Esophagus muscularis mucosa (tissue), 4 donors: ENCODE measurements at regions not wholly inside any gene's neighbourhood (a gene's known extent, or its start where the extent isn't known, plus 50 kb on each side); places are given as distances from the start of the nearest gene placed in this dataset.

Source experiments
- DNase-seq: peaks from one replicate; pipeline ENCODE4 v3.0.0-alpha.2; 2017; ENCODE audit errors: extremely low spot score
- H3K27ac ChIP-seq, 4 donors: fragments of 200-600 bp; sonication (generic); replicated peaks in 1 of 4; 1 replicate in 3 of 4; 2 replicates in 1 of 4; pipeline ENCODE4 v1.5.1; 2016 to 2019; ENCODE audit warnings: mild to moderate bottlenecking in 1 of 4
- H3K27me3 ChIP-seq, 4 donors: fragments of 200-600 bp; sonication (generic); one replicate each; pipeline versions ENCODE4 v1.5.1 to v1.6.0; 2016 to 2019
- H3K36me3 ChIP-seq, 4 donors: fragments of 200-600 bp; sonication (generic); one replicate each; pipeline ENCODE4 v1.5.1; 2016 to 2019
- H3K4me1 ChIP-seq, 4 donors: fragments of 200-600 bp; sonication (generic); one replicate each; pipeline ENCODE4 v1.5.1; 2016 to 2019
- H3K4me3 ChIP-seq, 4 donors: fragments of 200-600 bp; sonication (generic); 1 replicate in 2 of 4; 2 replicates in 2 of 4; pipeline ENCODE4 v1.5.1; 2016 to 2019; ENCODE audit warnings: mild to moderate bottlenecking in 4 of 4, moderate library complexity in 1 of 4
- H3K9me3 ChIP-seq, 4 donors: fragments of 200-600 bp; sonication (generic); 1 replicate in 3 of 4; 2 replicates in 1 of 4; pipeline ENCODE4 v1.5.1; 2016 to 2019
- CTCF ChIP-seq, 3 experiments: fragments of 200-600 bp in 2 of 3; fragments of 450-650 bp in 1 of 3; sonication (generic) in 2 of 3; IDR thresholded peaks; one replicate each; pipeline ENCODE4 v1.5.1; 2017 to 2019; ENCODE audit warnings: antibody characterized with exemption in 3 of 3, mild to moderate bottlenecking in 2 of 3, moderate library complexity in 1 of 3
- EP300 ChIP-seq: sonication (generic); formaldehyde crosslinking; IDR thresholded peaks from one replicate; pipeline ENCODE4 v1.6.1; 2017; ENCODE audit warnings: antibody characterized with exemption
- POLR2A ChIP-seq: fragments of 450-650 bp; IDR thresholded peaks from one replicate; pipeline ENCODE4 v1.6.1; 2017; ENCODE audit warnings: antibody characterized with exemption, moderate library complexity, mild to moderate bottlenecking, low read depth
- POLR2AphosphoS5 ChIP-seq, 2 donors: sonication (generic); formaldehyde crosslinking; IDR thresholded peaks; one replicate each; pipeline ENCODE4 v1.6.1; 2017; ENCODE audit warnings: antibody characterized with exemption in 2 of 2
- WGBS: methylation state at CpG from one replicate; pipeline ENCODE4 v1.1.5; 2018; 5-methylcytosine and 5-hydroxymethylcytosine counted together
- intact Hi-C: fragments of 100-400 bp; cut with DNase I; formaldehyde crosslinking; loops from one replicate; pipeline ENCODE4 v1.15.1; 2023

- TF ChIP-seq POLR2AphosphoS5 (IDR thresholded peaks at IDR 0.05), result peak; percentile 73 to 83
- TF ChIP-seq CTCF (IDR thresholded peaks at IDR 0.05), result no peak
- intact Hi-C loops, result no loop called here
- Histone ChIP-seq H3K9me3 (peaks cover 0 to 6% (median 0%) of the 10 kb centered on the region in 4 donors), H3K4me3 (no peak overlapping the region), H3K4me1 (peaks cover 47 to 70% (median 59%) of the 10 kb centered on the region in 4 donors), H3K27me3 (no peaks in the 10 kb centered on the region), H3K27ac (peak overlapping the region; percentile 75 to 83 (median 80)), H3K36me3 (no peaks in the 10 kb centered on the region)
- WGBS, result 80% methylated on average over 3 of the region's 3 CpGs
- DNase-seq, result peak; percentile 94
Observed at GRCh38 chr11:130652671-130653335, 204.4 kb downstream of the ADAMTS15 start.

- no peak for TF ChIP-seq CTCF (IDR thresholded peaks at IDR 0.05)
- TF ChIP-seq POLR2AphosphoS5 (IDR thresholded peaks at IDR 0.05), result peak; percentile 70 to 72
- TF ChIP-seq EP300, result peak; percentile 46
- Histone ChIP-seq H3K4me1 (peaks cover 39 to 60% (median 50%) of the 10 kb centered on the region in 4 donors), H3K36me3 (no peaks in the 10 kb centered on the region), H3K27ac (peak overlapping the region; percentile 75 to 83 (median 80)), H3K27me3 (no peaks in the 10 kb centered on the region), H3K4me3 (no peak overlapping the region), H3K9me3 (peaks cover 0 to 6% (median 0%) of the 10 kb centered on the region in 4 donors)
- intact Hi-C loops, result no loop called here
- peak; percentile 93 for DNase-seq
- 15% methylated on average over 5 of the region's 5 CpGs for WGBS
Observed at GRCh38 chr11:130653838-130654636, 205.6 kb downstream of the ADAMTS15 start.

GRCh38 chr11:130655300-130655699 is 206.9 kb downstream of the ADAMTS15 start:
- H3K4me3 ChIP-seq, result no peak overlapping the region
- intact Hi-C loops, result no loop called here
- TF ChIP-seq EP300, result no peak
- no peak for TF ChIP-seq POLR2AphosphoS5 (IDR thresholded peaks at IDR 0.05)
- no peak for TF ChIP-seq CTCF (IDR thresholded peaks at IDR 0.05)
- no peak for TF ChIP-seq POLR2A
- no peaks in the 10 kb centered on the region for H3K36me3 ChIP-seq
- peak overlapping the region; percentile 49 to 83 (median 78) for H3K27ac ChIP-seq
- DNase-seq, result peak; percentile 24
- WGBS, result 64% methylated on average over 2 of the region's 2 CpGs
- no peaks in the 10 kb centered on the region for H3K27me3 ChIP-seq
- H3K9me3 ChIP-seq, result peaks cover 0 to 6% (median 0%) of the 10 kb centered on the region in 4 donors
- peaks cover 26 to 48% (median 38%) of the 10 kb centered on the region in 4 donors for H3K4me1 ChIP-seq

- intact Hi-C loops, result no loop called here
- Histone ChIP-seq H3K4me3 (no peak overlapping the region), H3K27ac (no peak overlapping the region), H3K9me3 (no peaks in the 10 kb centered on the region), H3K36me3 (no peaks in the 10 kb centered on the region), H3K4me1 (peaks cover 4 to 26% (median 18%) of the 10 kb centered on the region in 4 donors), H3K27me3 (no peaks in the 10 kb centered on the region)
- peak; percentile 80 for DNase-seq
- no peak for TF ChIP-seq CTCF (IDR thresholded peaks at IDR 0.05)
- no peak for TF ChIP-seq POLR2AphosphoS5 (IDR thresholded peaks at IDR 0.05)
- no peak for TF ChIP-seq EP300
- no peak for TF ChIP-seq POLR2A
- 53% methylated on average over 1 of the region's 1 CpG for WGBS
Observed at GRCh38 chr11:130666781-130667251, 218.4 kb downstream of the ADAMTS15 start.
